ENCODE measurements at regions not wholly inside any gene's neighbourhood (a gene's known extent, or its start where the extent isn't known, plus 50 kb on each side); places are given as distances from the start of the nearest gene placed in this dataset.

DNA sequence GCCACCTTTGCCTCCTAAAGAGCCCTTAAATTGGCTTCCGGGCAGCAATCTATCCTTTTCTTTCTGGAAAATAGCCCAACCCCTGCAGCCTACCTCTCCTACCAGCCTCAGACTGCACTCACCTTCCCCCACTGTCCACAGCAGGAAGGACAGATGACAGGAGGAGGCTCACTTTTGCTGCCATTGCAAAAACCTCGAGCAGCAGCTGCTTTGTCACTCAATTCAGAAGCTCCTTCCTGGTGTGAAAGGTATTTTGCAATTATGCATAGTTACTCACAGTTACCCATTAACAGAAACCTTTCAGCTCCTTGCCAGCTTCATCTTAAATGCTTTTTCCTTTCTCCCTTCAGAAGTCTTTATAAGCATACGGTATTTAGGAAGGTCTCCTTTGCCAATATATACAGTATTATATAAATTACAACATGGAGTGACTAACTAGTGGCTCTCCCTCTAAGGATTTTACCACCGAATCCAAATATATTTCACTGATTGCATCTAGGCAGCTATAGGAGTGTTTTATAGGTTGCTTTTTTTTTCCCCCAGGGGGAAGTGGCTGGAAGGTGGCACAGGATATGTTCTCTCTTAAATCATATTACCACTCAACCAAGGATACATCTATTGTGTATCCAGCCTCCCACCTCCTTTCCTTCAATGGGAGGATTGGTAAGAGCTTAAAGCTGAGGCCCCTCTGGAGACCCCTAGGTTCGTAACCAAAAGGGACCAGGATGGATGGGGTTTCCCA lies 142.1 kb upstream of the IPO9 start:
- DNase-seq (ENCODE audit: low read depth): no peak

DNA sequence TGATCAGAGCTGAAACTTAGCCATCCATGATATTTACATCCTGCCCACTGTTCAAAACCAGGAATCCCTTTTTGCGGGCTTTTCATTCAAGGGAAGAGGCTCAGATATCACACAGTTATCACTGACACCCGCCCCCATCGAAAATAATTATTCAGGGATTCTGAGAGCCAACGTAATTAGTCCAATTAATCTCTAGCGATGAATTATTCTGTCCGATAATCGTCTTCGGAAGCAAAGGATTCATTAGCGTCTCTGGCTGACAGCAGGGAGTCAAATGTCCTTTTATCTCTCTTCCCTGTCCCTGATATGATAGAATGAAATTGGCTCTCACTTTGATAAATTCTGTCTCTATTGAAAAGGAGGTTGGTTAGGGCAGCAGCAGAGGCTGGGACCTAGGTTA lies 140.4 kb upstream of the IPO9 start:
- no peak for DNase-seq (ENCODE audit: low read depth)

- no peak for DNase-seq (ENCODE audit: low read depth)
Observed at GRCh38 chr1:201689647-201690046, 139.3 kb upstream of the IPO9 start.

- DNase-seq (ENCODE audit: low read depth): no peak
Observed at GRCh38 chr1:201690528-201690927, 138.4 kb upstream of the IPO9 start.

GRCh38 chr1:201691716-201692554 lies 137.0 kb upstream of the IPO9 start:
- no peak for DNase-seq (ENCODE audit: low read depth)

DNA sequence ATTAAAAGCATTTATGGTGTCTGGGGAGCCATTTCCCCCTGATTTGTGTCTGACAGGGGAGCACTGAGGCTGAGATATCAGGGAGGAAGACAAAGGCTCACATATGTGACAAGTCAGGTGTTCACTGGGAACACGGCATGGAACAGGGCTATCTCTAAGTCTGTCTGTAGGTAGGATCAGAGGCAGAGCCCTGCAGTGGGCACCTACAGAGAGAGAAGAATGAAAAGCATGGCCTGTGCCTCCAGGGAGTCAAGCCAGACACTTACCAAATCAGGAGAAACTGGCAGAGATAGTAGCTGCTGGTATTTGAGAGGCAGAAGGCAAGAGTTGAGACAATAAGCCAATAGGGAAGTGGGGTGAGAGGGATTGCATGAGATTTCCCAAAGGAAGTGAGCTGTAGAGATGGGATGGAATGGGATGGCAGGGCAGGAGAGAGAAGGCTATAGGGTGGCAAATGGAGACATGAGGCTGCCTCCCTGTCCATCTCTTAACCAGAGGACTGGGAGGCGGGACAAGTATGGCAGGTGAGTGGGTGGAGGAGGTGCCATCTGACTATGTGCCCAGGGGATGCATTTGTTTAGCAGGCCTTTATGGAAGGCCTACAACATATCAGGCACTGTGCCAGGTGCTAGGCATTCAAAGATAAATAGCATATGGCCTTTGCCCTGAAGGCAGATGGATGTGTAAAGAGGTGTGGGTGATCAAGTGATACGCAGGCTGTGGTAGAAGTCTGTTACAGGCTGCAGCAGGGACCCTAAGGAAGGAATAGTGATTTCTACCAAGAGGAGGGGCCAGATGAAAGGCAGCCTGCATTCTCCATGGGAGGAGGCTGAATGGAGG lies 136.2 kb upstream of the IPO9 start:
- DNase-seq (ENCODE audit: low read depth): no peak

GRCh38 chr1:201693890-201694607 lies 134.9 kb upstream of the IPO9 start:
- no peak for DNase-seq (ENCODE audit: low read depth)

GRCh38 chr1:201694608-201695335 lies 134.2 kb upstream of the IPO9 start:
- no peak for DNase-seq (ENCODE audit: low read depth)

GRCh38 chr1:201695607-201696006 lies 133.3 kb upstream of the IPO9 start:
- no peak for DNase-seq (ENCODE audit: low read depth)

DNA sequence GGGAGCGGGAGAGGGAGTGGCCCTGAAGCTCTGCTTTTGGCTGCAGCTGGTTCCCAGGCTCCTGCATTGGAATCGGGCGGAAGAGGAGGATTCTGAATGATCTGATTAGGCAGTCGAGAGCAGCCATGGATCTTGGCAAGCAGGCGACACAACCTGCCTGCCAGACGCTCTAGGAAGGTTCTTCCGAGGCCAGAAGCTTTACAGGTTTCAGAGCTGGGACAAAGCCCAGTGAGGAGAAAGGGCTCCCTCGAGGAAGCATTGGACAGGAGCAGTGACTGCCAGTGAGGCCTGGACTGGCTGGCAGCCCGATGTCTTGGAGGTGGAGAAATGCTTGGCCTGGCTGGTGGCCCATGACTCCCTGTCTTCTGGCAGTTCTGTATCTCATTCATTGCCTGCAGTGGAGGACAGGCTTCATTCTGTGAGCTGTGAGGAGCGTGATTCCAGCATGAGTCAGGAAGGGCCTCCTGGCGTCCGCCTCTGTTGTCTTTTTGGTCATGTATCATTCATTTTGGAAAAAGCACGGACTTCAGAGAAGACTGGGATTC lies 132.7 kb upstream of the IPO9 start:
- no peak for DNase-seq (ENCODE audit: low read depth)

DNA sequence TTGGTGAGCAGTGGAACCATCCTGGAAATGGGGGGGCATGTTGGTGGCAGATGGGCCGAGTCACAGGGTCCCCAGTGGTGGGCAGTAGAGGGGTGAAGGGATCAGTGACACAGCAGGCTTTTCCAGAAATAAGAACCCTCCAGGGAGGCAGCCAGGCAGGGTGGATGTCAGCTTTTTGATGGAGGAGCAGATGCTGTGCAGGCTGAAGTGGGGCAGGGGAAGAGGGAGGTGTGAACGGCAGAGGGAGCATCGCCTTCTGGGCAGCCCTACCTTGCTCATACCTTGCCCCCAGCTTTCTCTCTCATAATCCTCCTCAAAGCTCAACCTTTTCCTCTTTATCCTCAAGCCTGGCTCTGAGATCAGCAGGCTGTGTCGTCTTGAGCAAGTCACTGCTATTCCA lies 131.8 kb upstream of the IPO9 start:
- DNase-seq (ENCODE audit: low read depth): no peak

DNA sequence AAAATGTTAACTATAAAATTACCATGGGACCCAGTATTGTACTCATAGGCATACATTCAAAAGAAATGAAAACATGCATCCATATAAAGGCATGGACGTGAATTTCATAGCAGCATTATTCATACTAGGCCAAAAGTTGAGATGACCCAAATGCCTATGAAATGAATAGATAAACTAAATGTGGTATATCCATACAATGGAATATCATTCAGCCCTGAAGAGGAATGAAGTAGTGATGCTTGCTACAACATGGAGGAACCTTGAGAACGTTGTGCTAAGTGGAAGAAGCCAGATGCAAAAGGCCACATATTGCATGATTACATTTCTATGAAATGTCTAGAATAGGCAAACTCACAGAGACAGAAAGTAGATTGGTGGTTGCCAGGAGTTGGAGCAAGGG lies 127.1 kb upstream of the IPO9 start:
- no peak for DNase-seq (ENCODE audit: low read depth)

DNA sequence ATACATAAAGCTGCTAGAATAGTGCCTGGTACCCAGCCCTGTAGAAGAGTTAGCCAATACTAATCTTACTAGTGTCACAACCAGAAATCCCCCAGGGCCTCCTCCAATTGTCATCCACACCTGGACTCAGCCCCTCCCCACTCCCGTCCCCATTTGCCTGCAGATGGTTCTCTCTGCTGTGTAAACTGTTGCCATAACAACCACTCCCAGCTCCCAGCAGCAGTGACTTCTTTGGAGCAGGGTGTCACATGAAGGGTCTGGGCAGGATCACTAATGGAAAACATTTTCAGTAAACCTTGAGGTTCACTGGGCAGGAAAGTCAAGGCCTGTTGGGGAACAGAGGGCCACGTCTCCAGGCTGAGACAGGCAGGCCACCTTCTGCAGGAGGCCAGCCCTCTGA lies 126.0 kb upstream of the IPO9 start:
- DNase-seq (ENCODE audit: low read depth): no peak

- peak; percentile 19 for DNase-seq (ENCODE audit: low read depth)
Observed at GRCh38 chr1:201703621-201704438, 125.1 kb upstream of the IPO9 start.

DNA sequence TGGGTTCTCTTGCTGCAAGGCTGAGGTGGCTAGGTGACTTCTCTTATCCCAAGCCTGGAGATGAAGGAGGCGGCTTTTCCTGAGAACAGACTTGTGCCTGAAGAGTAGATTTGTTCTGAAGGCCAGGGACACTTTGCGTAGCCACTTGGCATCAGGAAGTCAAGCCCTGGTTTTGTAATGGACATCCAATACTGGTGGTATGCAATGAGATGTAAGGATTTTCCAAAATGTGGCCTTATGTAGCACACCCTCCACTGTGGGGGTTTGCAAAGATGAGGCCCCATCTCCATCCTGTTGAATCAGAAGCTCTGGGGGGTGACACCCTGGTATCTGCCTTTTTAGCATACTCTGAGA lies 124.5 kb upstream of the IPO9 start:
- no peak for DNase-seq (ENCODE audit: low read depth)

DNA sequence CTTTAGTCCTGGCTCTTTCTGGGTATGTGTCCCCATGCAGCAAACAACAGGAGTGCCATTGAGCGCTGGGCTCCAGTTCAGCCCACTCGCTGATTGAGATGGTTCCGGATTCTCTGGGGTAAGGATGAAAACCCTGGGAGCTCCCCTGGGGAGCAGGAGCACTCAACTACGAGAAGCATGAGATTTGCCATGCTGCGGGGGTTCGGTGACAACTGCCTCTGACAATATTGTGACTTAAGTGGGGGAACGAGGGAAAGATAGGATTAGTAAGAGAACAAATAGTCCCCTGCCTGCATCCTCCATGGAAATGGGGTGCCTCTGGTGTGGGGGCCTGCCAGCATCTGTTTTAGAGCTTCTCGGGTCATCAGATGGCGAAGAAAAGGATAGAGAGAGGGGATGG lies 123.6 kb upstream of the IPO9 start:
- no peak for DNase-seq (ENCODE audit: low read depth)

DNA sequence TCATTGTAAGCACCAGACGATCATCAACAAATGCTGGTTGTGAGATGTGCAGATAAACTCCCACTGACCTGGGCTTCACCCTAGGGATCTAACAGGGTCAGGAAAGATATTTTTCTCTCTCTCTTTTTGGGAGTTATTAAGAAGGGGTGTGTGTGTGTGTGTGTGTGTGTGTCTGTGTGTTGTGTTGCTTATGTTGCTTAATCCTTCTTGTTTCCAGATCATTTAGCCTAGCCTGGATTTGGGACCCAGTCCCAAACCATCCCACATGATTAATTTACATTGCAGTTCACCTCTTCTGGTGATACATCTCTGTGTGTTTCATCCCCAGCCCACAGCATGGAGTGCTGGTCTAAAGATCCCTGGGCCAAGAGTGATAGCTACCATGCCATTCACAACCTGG lies 122.8 kb upstream of the IPO9 start:
- no peak for DNase-seq (ENCODE audit: low read depth)

- DNase-seq (ENCODE audit: low read depth): no peak
Observed at GRCh38 chr1:201707027-201707426, 121.9 kb upstream of the IPO9 start.

- DNase-seq (ENCODE audit: low read depth): no peak
Observed at GRCh38 chr1:201707656-201708055, 121.3 kb upstream of the IPO9 start.

DNA sequence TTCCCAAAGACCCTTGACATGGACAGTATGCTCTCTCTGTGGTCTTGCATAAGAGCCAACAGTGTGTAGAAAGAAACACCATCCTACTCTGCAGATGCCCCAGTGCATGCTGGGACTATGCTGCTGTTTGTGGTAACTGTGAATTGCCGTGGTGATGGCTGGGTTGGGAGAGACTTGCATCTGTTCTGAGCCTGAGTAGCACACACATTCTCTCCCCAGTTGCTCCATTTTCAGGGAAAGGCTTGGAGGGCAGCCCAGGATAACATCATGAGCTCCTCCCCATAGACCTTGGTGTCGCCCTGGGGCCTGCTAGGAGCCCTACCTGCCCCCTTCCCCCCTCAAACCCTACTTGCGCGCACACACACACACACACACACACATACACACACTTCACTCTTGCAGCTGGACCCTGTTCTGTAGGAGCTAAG lies 120.9 kb upstream of the IPO9 start:
- DNase-seq (ENCODE audit: low read depth): no peak
